Trophoblast cell (in vitro differentiated cells and primary cell): ENCODE measurements at regions not wholly inside any gene's neighbourhood (a gene's known extent, or its start where the extent isn't known, plus 50 kb on each side); places are given as distances from the start of the nearest gene placed in this dataset.

Experiments used
- DNase-seq, 2 donors: peaks; one replicate each; pipeline ENCODE4 v3.0.0-alpha.2; 2016
- H2AFZ ChIP-seq: 2 replicates; pipeline ENCODE4 v1.6.1; 2013; ENCODE audit warnings: low read length, moderate library complexity, mild to moderate bottlenecking; ENCODE audit not compliant: insufficient read depth, poor library complexity
- H2AK5ac ChIP-seq: 2 replicates; pipeline ENCODE4 v1.6.1; 2013; ENCODE audit warnings: mild to moderate bottlenecking, low read length
- H2BK120ac ChIP-seq: 2 replicates; pipeline ENCODE4 v1.6.1; 2013; ENCODE audit warnings: low read length, mild to moderate bottlenecking, moderate library complexity; ENCODE audit not compliant: insufficient read depth, poor library complexity
- H2BK12ac ChIP-seq: 2 replicates; pipeline ENCODE4 v1.6.1; 2013; ENCODE audit warnings: mild to moderate bottlenecking, low read length, moderate library complexity
- H2BK5ac ChIP-seq: 2 replicates; pipeline ENCODE4 v1.6.1; 2013; ENCODE audit warnings: low read length, low read depth, moderate library complexity, mild to moderate bottlenecking; ENCODE audit not compliant: poor library complexity
- H3K14ac ChIP-seq: 2 replicates; pipeline ENCODE4 v1.6.1; 2013; ENCODE audit warnings: mild to moderate bottlenecking, low read length
- H3K18ac ChIP-seq: 2 replicates; pipeline ENCODE4 v1.6.1; 2013; ENCODE audit warnings: mild to moderate bottlenecking, low read length
- H3K23ac ChIP-seq: 2 replicates; pipeline ENCODE4 v1.6.1; 2013; ENCODE audit warnings: low read length
- H3K27ac ChIP-seq: 2 replicates; pipeline ENCODE4 v1.5.1; 2013; ENCODE audit warnings: low read depth, mild to moderate bottlenecking, inconsistent platforms, low read length, moderate library complexity
- H3K27me3 ChIP-seq: 2 replicates; pipeline ENCODE4 v1.6.1; 2013; ENCODE audit warnings: inconsistent platforms, mild to moderate bottlenecking, low read length, moderate library complexity; ENCODE audit not compliant: insufficient read depth
- H3K36me3 ChIP-seq, 2 experiments: 1 replicate in 1 of 2; 2 replicates in 1 of 2; pipeline ENCODE4 v1.6.1; 2013; ENCODE audit warnings: low read length in 2 of 2, mild to moderate bottlenecking in 2 of 2, moderate library complexity in 1 of 2; ENCODE audit not compliant: insufficient read depth in 2 of 2, control insufficient read depth in 1 of 2
- H3K4ac ChIP-seq: 2 replicates; pipeline ENCODE4 v1.6.1; 2013; ENCODE audit warnings: low read depth, mild to moderate bottlenecking, low read length, moderate library complexity
- H3K4me1 ChIP-seq, 2 experiments: 1 replicate in 1 of 2; 2 replicates in 1 of 2; pipeline ENCODE4 v1.6.1; 2013; ENCODE audit warnings: low read length in 2 of 2, mild to moderate bottlenecking in 2 of 2, moderate library complexity in 1 of 2; ENCODE audit not compliant: insufficient read depth in 2 of 2, control insufficient read depth in 1 of 2
- H3K4me2 ChIP-seq: 2 replicates; pipeline ENCODE4 v1.6.1; 2013; ENCODE audit warnings: inconsistent platforms, mild to moderate bottlenecking, low read length, moderate library complexity
- H3K4me3 ChIP-seq: 2 replicates; pipeline ENCODE4 v1.5.1; 2013; ENCODE audit warnings: mild to moderate bottlenecking, low read depth, low read length, inconsistent platforms
- H3K79me1 ChIP-seq: one replicate; pipeline ENCODE4 v1.6.1; 2013; ENCODE audit warnings: low read length
- H3K79me2 ChIP-seq: 2 replicates; pipeline ENCODE4 v1.6.1; 2013; ENCODE audit warnings: low read length, mild to moderate bottlenecking; ENCODE audit not compliant: control insufficient read depth, insufficient read depth, poor library complexity
- H3K9ac ChIP-seq: 2 replicates; pipeline ENCODE4 v1.6.1; 2013; ENCODE audit warnings: mild to moderate bottlenecking, low read length
- H3K9me3 ChIP-seq: 2 replicates; pipeline ENCODE4 v1.6.1; 2013; ENCODE audit warnings: low read depth, mild to moderate bottlenecking, control low read depth, inconsistent platforms, low read length; ENCODE audit not compliant: insufficient read depth
- H4K12ac ChIP-seq: 2 replicates; pipeline ENCODE4 v1.6.1; 2013; ENCODE audit warnings: low read depth, mild to moderate bottlenecking, low read length, moderate library complexity
- H4K8ac ChIP-seq: 2 replicates; pipeline ENCODE4 v1.6.1; 2013; ENCODE audit warnings: low read depth, mild to moderate bottlenecking, low read length, moderate library complexity
- H4K91ac ChIP-seq: one replicate; pipeline ENCODE4 v1.6.1; 2013; ENCODE audit warnings: low read depth, mild to moderate bottlenecking, low read length, moderate library complexity
- WGBS: extraction: QIAGEN DNeasy Blood & Tissue Kit; methylation state at CpG from one replicate; pipeline ENCODE4 v1.1.7; 2013; ENCODE audit warnings: missing lambda C conversion rate; ENCODE audit not compliant: insufficient read length, insufficient coverage; ENCODE audit errors: extremely low coverage; 5-methylcytosine and 5-hydroxymethylcytosine counted together

DNA sequence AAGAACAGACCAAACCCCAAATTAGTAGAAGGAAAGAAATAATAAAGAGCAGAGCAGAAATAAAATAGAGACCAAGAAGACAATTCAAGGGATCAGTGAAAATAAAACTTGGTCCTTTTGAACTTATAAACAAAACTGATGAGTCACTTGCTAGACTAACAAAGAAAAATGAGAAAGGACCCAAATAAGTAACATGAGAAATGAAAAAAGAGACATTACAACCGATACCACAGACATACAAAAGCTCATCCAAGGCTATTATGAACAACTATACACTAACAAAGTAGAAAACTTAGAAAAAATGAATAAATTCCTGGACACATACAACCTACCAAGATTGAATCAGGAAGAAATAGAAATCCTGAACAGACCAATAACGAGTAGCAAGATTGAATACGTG is 414.5 kb downstream of the HTR7 start:
- Histone ChIP-seq H4K8ac (no peak overlapping the region), H3K18ac (no peak overlapping the region), H3K23ac (no peak overlapping the region), H3K14ac (no peak overlapping the region), H3K4ac (no peak overlapping the region), H2BK5ac (no peak overlapping the region), H3K9ac (no peak overlapping the region), H3K79me2 (no peaks in the 10 kb centered on the region), H2BK12ac (no peak overlapping the region), H3K79me1 (no peaks in the 10 kb centered on the region), H3K4me2 (no peak overlapping the region), H3K4me1 (no peaks in the 10 kb centered on the region), H4K12ac (no peak overlapping the region), H3K9me3 (peaks cover 3% of the 10 kb centered on the region), H3K27ac (no peak overlapping the region), H3K4me3 (no peak overlapping the region), H4K91ac (no peak overlapping the region), H2AFZ (no peak overlapping the region), H2BK120ac (no peak overlapping the region), H3K27me3 (no peaks in the 10 kb centered on the region), H2AK5ac (no peak overlapping the region), H3K36me3 (no peaks in the 10 kb centered on the region)
- WGBS, result no CpG with 5 or more reads among the region's 3 CpGs
- DNase-seq, result no peak

DNA sequence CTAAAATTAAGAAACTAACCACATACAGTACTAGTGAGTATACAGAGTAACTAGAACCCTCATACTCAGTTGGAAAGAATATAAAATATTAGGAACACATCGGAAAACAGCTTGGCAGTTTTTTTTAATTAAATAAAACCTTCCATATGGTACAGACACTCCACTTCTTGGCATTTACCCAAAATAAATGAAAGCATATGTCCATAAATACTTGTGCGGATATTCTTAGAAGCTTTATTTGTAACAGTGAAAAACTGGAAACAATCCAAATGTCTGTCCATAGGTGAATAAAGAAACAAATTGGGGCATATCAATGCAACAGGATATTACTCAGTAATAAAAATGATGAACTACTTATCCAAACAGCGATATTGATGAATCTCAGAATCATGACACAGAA is 410.0 kb downstream of the HTR7 start:
- H4K91ac ChIP-seq, result no peak overlapping the region
- H3K4me1 ChIP-seq, result no peaks in the 10 kb centered on the region
- H2AFZ ChIP-seq, result no peak overlapping the region
- H3K9me3 ChIP-seq, result no peaks in the 10 kb centered on the region
- H2BK5ac ChIP-seq, result no peak overlapping the region
- H3K4ac ChIP-seq, result no peak overlapping the region
- H3K18ac ChIP-seq, result no peak overlapping the region
- H3K27me3 ChIP-seq, result no peaks in the 10 kb centered on the region
- no peak overlapping the region for H3K4me3 ChIP-seq
- no peak overlapping the region for H4K8ac ChIP-seq
- no peak overlapping the region for H3K23ac ChIP-seq
- no peaks in the 10 kb centered on the region for H3K36me3 ChIP-seq
- H3K4me2 ChIP-seq, result no peak overlapping the region
- no peak for DNase-seq
- WGBS, result no CpG with 5 or more reads among the region's 3 CpGs
- no peaks in the 10 kb centered on the region for H3K79me1 ChIP-seq
- no peak overlapping the region for H3K14ac ChIP-seq
- H2BK12ac ChIP-seq, result no peak overlapping the region
- H2BK120ac ChIP-seq, result no peak overlapping the region
- H2AK5ac ChIP-seq, result no peak overlapping the region
- no peaks in the 10 kb centered on the region for H3K79me2 ChIP-seq
- H3K9ac ChIP-seq, result no peak overlapping the region
- H3K27ac ChIP-seq, result no peak overlapping the region
- H4K12ac ChIP-seq, result no peak overlapping the region

DNA sequence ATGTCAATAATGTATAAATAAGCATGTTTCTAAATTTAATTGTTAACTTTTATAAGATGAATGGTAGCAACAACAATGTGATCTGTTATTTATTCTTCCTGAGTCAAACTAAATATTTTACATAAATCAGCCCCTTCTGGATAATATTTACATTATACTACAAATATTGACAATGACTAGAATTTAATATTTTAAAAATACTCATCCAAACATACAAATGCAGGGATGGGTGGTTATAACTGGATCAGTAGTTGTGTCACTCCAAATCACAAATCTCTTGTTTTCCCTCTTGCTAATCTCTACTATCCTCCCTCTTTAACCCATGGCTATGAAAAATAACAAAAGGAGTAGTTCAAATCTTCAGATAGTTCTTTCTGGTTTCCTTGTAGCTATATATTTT is 407.0 kb downstream of the HTR7 start:
- Histone ChIP-seq H3K4me3 (no peak overlapping the region), H2BK5ac (no peak overlapping the region), H3K36me3 (no peaks in the 10 kb centered on the region), H3K79me2 (no peaks in the 10 kb centered on the region), H4K91ac (no peak overlapping the region), H3K4me1 (no peaks in the 10 kb centered on the region), H3K9me3 (no peaks in the 10 kb centered on the region), H2BK12ac (no peak overlapping the region), H3K18ac (no peak overlapping the region), H3K4ac (no peak overlapping the region), H2AFZ (no peak overlapping the region), H3K27ac (no peak overlapping the region), H4K12ac (no peak overlapping the region), H2AK5ac (no peak overlapping the region), H3K27me3 (no peaks in the 10 kb centered on the region), H3K4me2 (no peak overlapping the region), H3K14ac (no peak overlapping the region), H3K79me1 (no peaks in the 10 kb centered on the region), H3K9ac (no peak overlapping the region), H4K8ac (no peak overlapping the region), H2BK120ac (no peak overlapping the region), H3K23ac (no peak overlapping the region)
- DNase-seq, result no peak

DNA sequence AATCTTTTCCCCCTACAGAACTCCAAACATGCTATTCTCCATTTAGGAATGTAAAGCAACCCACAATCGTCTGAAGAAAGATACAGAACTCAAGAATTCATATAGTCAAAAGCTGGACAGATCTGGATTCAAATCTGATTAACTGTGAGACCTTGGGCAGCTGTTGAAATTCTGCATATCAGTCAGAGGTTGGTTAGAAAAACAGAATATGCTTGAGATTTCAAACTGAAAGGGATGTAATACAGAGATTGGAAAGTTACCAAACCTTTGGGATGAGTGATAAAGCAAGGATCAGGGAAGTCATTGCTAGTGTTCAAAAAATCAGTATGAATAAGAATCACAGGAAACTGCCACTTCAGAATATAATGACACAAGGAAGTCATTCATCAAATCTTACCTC is 406.6 kb downstream of the HTR7 start:
- Histone ChIP-seq H3K4ac (no peak overlapping the region), H2AK5ac (no peak overlapping the region), H3K9ac (no peak overlapping the region), H3K4me3 (no peak overlapping the region), H3K18ac (no peak overlapping the region), H3K27me3 (no peaks in the 10 kb centered on the region), H3K14ac (no peak overlapping the region), H3K79me2 (no peaks in the 10 kb centered on the region), H4K8ac (no peak overlapping the region), H3K9me3 (no peaks in the 10 kb centered on the region), H4K91ac (no peak overlapping the region), H2BK5ac (no peak overlapping the region), H3K27ac (no peak overlapping the region), H3K23ac (no peak overlapping the region), H4K12ac (no peak overlapping the region), H3K4me2 (no peak overlapping the region), H3K79me1 (no peaks in the 10 kb centered on the region), H3K4me1 (no peaks in the 10 kb centered on the region), H2BK12ac (no peak overlapping the region), H2BK120ac (no peak overlapping the region), H2AFZ (no peak overlapping the region), H3K36me3 (no peaks in the 10 kb centered on the region)
- DNase-seq, result no peak
- WGBS, result no CpG with 5 or more reads among the region's 1 CpG

DNA sequence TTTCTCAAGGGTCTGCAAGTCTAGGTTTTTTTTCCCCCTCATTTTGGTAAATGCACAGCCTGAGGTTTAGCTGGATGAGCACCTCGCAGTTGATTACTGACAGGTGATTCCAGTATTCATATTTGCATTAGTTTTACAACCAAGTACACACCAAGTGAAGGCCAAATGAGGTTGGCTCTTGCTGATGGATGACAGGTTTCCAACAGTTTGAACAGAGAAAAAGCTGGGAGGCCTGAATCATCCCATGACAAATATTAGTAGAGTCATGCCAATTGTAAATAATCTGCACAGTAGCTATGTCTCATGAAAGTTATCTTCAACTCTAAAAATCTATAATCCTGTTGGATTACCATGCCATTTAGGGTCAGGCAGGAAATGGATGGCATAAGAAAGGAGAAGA is 399.8 kb downstream of the HTR7 start:
- Histone ChIP-seq H3K14ac (no peak overlapping the region), H3K23ac (no peak overlapping the region), H2AFZ (no peak overlapping the region), H4K91ac (no peak overlapping the region), H4K8ac (no peak overlapping the region), H3K36me3 (no peaks in the 10 kb centered on the region), H3K79me1 (peaks cover 5% of the 10 kb centered on the region), H2BK5ac (no peak overlapping the region), H3K27me3 (no peaks in the 10 kb centered on the region), H3K4me1 (peaks cover 0 to 1% of the 10 kb centered on the region in 2 experiments), H2BK120ac (no peak overlapping the region), H3K79me2 (no peaks in the 10 kb centered on the region), H3K27ac (no peak overlapping the region), H3K18ac (no peak overlapping the region), H3K9me3 (no peaks in the 10 kb centered on the region), H3K4me3 (no peak overlapping the region), H3K9ac (no peak overlapping the region), H2BK12ac (no peak overlapping the region), H3K4ac (no peak overlapping the region), H3K4me2 (no peak overlapping the region), H2AK5ac (no peak overlapping the region), H4K12ac (no peak overlapping the region)
- WGBS, result no CpG with 5 or more reads among the region's 1 CpG
- no peak for DNase-seq
